Epithelial cell of esophagus (primary cell): ENCODE measurements at regions not wholly inside any gene's neighbourhood (a gene's known extent, or its start where the extent isn't known, plus 50 kb on each side); places are given as distances from the start of the nearest gene placed in this dataset.
A peak's percentile ranks its signal among the peaks of the same experiment; 100 is the strongest.
"Not testable (repeated sequence)": the region's sequence is repeated elsewhere in the genome, so short reads cannot be mapped to it uniquely, and the experiment has no call there.

Experiments
- DNase-seq: peaks from one replicate; pipeline ENCODE4 v3.0.0; 2010; ENCODE audit warnings: low read depth
- H3K4me3 ChIP-seq: 2 replicates; pipeline ENCODE4 v1.5.1; 2011; ENCODE audit warnings: mild to moderate bottlenecking, low read length, control low read depth
- CTCF ChIP-seq: IDR thresholded peaks from 2 replicates; pipeline ENCODE4 v1.5.1; 2011; ENCODE audit warnings: low read depth, mild to moderate bottlenecking, low read length, control low read depth, inconsistent platforms; ENCODE audit not compliant: insufficient read depth; ENCODE audit errors: missing control alignments

- no peak overlapping the region for H3K4me3 ChIP-seq
- DNase-seq: no peak
- no peak for TF ChIP-seq CTCF
Observed at GRCh38 chr5:36535859-36536615, 70.4 kb upstream of the SLC1A3 start.

GRCh38 chr5:36536616-36537005, 69.8 kb upstream of the SLC1A3 start:
- no peak overlapping the region for H3K4me3 ChIP-seq
- no peak for TF ChIP-seq CTCF

GRCh38 chr5:36537724-36538123, 68.7 kb upstream of the SLC1A3 start:
- no peak for DNase-seq
- no peak for TF ChIP-seq CTCF
- no peak overlapping the region for H3K4me3 ChIP-seq

More at GRCh38 chr5:36536616-36537005, 69.8 kb upstream of the SLC1A3 start:
- DNase-seq: peak; percentile 4

GRCh38 chr5:36552651-36553393, 53.6 kb upstream of the SLC1A3 start:
- DNase-seq: peak; percentile 17
- TF ChIP-seq CTCF: no peak
- no peak overlapping the region for H3K4me3 ChIP-seq

- not testable (repeated sequence) for H3K4me3 ChIP-seq, DNase-seq
Observed at GRCh38 chr5:36555035-36555434, 51.4 kb upstream of the SLC1A3 start.
